A549 (cell line): ENCODE measurements at regions not wholly inside any gene's neighbourhood (a gene's known extent, or its start where the extent isn't known, plus 50 kb on each side); places are given as distances from the start of the nearest gene placed in this dataset.

Source experiments
- CBX8 ChIP-seq: fragments of 200-600 bp; sonication (generic); IDR thresholded peaks from 2 replicates; pipeline ENCODE4 v1.6.1; 2016
- CTCF ChIP-seq: fragments of >200 bp; sonication (Bioruptor Twin); formaldehyde crosslinking; IDR thresholded peaks from 3 replicates; pipeline ENCODE4 v1.5.1; 2016
- ELK1 ChIP-seq: fragments of 150-350 bp; IDR thresholded peaks from 2 replicates; pipeline ENCODE4 v1.6.1; 2014; ENCODE audit warnings: low read depth, mild to moderate bottlenecking, low read length
- EP300 ChIP-seq, 2 experiments: fragments of >200 bp; sonication (Bioruptor Twin); formaldehyde crosslinking; IDR thresholded peaks; 2 replicates in 1 of 2; 3 replicates in 1 of 2; pipeline ENCODE4 v1.6.1; 2016 to 2017
- FOSL2 ChIP-seq, 2 experiments: fragments of 450-650 bp in 1 of 2; fragments of >200 bp in 1 of 2; sonication (Bioruptor Twin) in 1 of 2; formaldehyde crosslinking; IDR thresholded peaks; 2 replicates each; pipeline versions ENCODE4 v1.5.0 to v1.6.1; 2016 to 2020; ENCODE audit warnings: mild to moderate bottlenecking in 1 of 2, moderate library complexity in 1 of 2
- JUNB ChIP-seq: fragments of >200 bp; sonication (Bioruptor Twin); formaldehyde crosslinking; IDR thresholded peaks from 2 replicates; pipeline ENCODE4 v1.6.1; 2016
- KDM5A ChIP-seq: fragments of 200-600 bp; sonication (generic); IDR thresholded peaks from 2 replicates; pipeline ENCODE4 v1.6.1; 2016; ENCODE audit warnings: antibody characterized with exemption, mild to moderate bottlenecking
- MAFK ChIP-seq: fragments of 450-650 bp; IDR thresholded peaks from 2 replicates; pipeline ENCODE4 v1.6.1; 2014; ENCODE audit not compliant: partially characterized antibody
- NFE2L2 ChIP-seq: fragments of 150-350 bp; conservative IDR thresholded peaks from 2 replicates; pipeline ENCODE4 v1.6.1; 2014; ENCODE audit warnings: low read length
- POLR2A ChIP-seq: IDR thresholded peaks from 2 replicates; pipeline ENCODE4 v1.6.1; 2012; ENCODE audit warnings: mild to moderate bottlenecking, low read length
- RAD21 ChIP-seq, 2 experiments: fragments of >200 bp in 1 of 2; sonication (Bioruptor Twin) in 1 of 2; formaldehyde crosslinking in 1 of 2; IDR thresholded peaks in 1 of 2; conservative IDR thresholded peaks in 1 of 2; 2 replicates in 1 of 2; 3 replicates in 1 of 2; pipeline ENCODE4 v1.6.1; 2012 to 2018; ENCODE audit warnings: inconsistent platforms in 1 of 2
- USF2 ChIP-seq: fragments of 450-650 bp; IDR thresholded peaks from 2 replicates; pipeline ENCODE4 v1.6.1; 2014; ENCODE audit warnings: antibody characterized with exemption
- ZFP36 ChIP-seq: fragments of 450-650 bp; IDR thresholded peaks from 2 replicates; pipeline ENCODE4 v1.6.1; 2014; ENCODE audit warnings: borderline replicate concordance; ENCODE audit not compliant: partially characterized antibody

- TF ChIP-seq USF2: no peak
- no peak for TF ChIP-seq CBX8
- no peak for TF ChIP-seq CTCF
- no peak for TF ChIP-seq EP300 (IDR thresholded peaks at IDR 0.05)
- TF ChIP-seq JUNB: no peak
- TF ChIP-seq ZFP36: no peak
- TF ChIP-seq POLR2A: no peak
- TF ChIP-seq NFE2L2: no peak
- TF ChIP-seq ELK1: no peak
- no peak for TF ChIP-seq KDM5A
- TF ChIP-seq MAFK: no peak
- no peak for TF ChIP-seq RAD21 (conservative IDR thresholded peaks at IDR 0.05 in 1 of 2, IDR thresholded peaks at IDR 0.05 in 1 of 2)
- TF ChIP-seq FOSL2 (IDR thresholded peaks at IDR 0.05): no peak
- TF ChIP-seq FOSL2 (CRISPR knock-in tag; IDR thresholded peaks at IDR 0.05): no peak
These were observed 154.2 kb upstream of the KCTD7 start for GRCh38 chr7:66474441-66474840.
